HepG2 (cell line): ENCODE measurements at regions not wholly inside any gene's neighbourhood (a gene's known extent, or its start where the extent isn't known, plus 50 kb on each side); places are given as distances from the start of the nearest gene placed in this dataset.

Experiments used
- BRCA1 ChIP-seq: sonication (generic); formaldehyde crosslinking; IDR thresholded peaks from 2 replicates; pipeline ENCODE4 v1.4.0; 2020; ENCODE audit warnings: missing genetic modification reagents
- GTF2F1 ChIP-seq: fragments of 150-350 bp; IDR thresholded peaks from 2 replicates; pipeline ENCODE4 v1.6.1; 2014; ENCODE audit warnings: low read length
- KAT2B ChIP-seq: fragments of 150-350 bp; IDR thresholded peaks from 2 replicates; pipeline ENCODE4 v1.6.1; 2014; ENCODE audit warnings: low read depth, low read length, borderline replicate concordance
- KLF6 ChIP-seq: IDR thresholded peaks from 2 replicates; pipeline ENCODE4 v1.8.0; 2016; ENCODE audit warnings: missing biosample characterization, missing genetic modification reagents
- NR2C2 ChIP-seq: sonication (generic); formaldehyde crosslinking; IDR thresholded peaks from 2 replicates; pipeline ENCODE4 v1.4.0; 2020; ENCODE audit warnings: missing genetic modification reagents, mild to moderate bottlenecking, moderate library complexity, borderline replicate concordance
- PAX8 ChIP-seq: sonication (generic); formaldehyde crosslinking; IDR thresholded peaks from 2 replicates; pipeline ENCODE4 v1.8.0; 2022; ENCODE audit warnings: mild to moderate bottlenecking, missing genetic modification reagents, borderline replicate concordance
- TCF7L2 ChIP-seq: IDR thresholded peaks from 2 replicates; pipeline ENCODE4 v1.6.1; 2011; ENCODE audit warnings: mild to moderate bottlenecking, low read depth, low read length, moderate library complexity
- ZNF138 ChIP-seq: sonication (generic); formaldehyde crosslinking; IDR thresholded peaks from 2 replicates; pipeline ENCODE4 v1.5.0; 2020; ENCODE audit warnings: mild to moderate bottlenecking, low read depth, missing genetic modification reagents
- ZNF282 ChIP-seq: fragments of 450-650 bp; IDR thresholded peaks from 2 replicates; pipeline ENCODE4 v1.6.1; 2018; ENCODE audit not compliant: partially characterized antibody
- TF ChIP-seq, protein P1 (sequence below): sonication (generic); formaldehyde crosslinking; IDR thresholded peaks from 2 replicates; pipeline ENCODE4 v1.4.0; 2020; ENCODE audit warnings: missing genetic modification reagents, borderline replicate concordance
- TF ChIP-seq, protein P2 (sequence below): sonication (generic); formaldehyde crosslinking; IDR thresholded peaks from 2 replicates; pipeline ENCODE4 v1.9.0; 2021; ENCODE audit warnings: missing genetic modification reagents, borderline replicate concordance

DNA sequence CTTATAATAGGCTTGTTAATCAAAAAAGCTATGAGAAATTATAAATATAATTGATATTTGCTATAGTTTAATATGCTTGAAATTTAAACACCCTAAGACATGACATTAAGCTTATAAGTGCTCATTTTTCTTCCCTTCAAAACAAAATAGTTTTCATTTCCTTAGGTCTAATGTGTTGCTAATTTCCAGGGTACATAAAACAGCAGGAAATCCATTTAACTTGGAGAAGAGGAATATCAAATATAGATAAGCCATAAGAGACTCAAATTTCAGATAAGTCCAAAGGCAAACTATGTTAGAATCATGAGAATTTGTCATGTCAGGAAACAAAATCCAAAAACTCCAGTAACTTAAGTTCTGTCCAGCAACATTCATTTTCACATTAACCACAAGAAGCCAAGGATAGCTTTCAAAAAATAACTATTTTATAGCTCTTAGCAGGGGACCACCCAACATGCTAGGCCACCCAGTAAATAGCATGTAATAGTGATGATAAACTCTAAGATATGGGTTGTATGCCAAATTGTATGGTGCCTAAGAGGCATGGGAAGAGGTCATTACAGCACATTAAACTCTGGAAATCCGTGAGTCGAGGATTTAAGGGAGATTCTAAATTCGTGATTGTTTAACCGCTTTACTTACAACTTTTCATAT lies 298.1 kb downstream of the CRPPA start:
- TF ChIP-seq, protein P1, sequence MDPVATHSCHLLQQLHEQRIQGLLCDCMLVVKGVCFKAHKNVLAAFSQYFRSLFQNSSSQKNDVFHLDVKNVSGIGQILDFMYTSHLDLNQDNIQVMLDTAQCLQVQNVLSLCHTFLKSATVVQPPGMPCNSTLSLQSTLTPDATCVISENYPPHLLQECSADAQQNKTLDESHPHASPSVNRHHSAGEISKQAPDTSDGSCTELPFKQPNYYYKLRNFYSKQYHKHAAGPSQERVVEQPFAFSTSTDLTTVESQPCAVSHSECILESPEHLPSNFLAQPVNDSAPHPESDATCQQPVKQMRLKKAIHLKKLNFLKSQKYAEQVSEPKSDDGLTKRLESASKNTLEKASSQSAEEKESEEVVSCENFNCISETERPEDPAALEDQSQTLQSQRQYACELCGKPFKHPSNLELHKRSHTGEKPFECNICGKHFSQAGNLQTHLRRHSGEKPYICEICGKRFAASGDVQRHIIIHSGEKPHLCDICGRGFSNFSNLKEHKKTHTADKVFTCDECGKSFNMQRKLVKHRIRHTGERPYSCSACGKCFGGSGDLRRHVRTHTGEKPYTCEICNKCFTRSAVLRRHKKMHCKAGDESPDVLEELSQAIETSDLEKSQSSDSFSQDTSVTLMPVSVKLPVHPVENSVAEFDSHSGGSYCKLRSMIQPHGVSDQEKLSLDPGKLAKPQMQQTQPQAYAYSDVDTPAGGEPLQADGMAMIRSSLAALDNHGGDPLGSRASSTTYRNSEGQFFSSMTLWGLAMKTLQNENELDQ (CRISPR knock-in tag), result no peak
- TF ChIP-seq, protein P2, sequence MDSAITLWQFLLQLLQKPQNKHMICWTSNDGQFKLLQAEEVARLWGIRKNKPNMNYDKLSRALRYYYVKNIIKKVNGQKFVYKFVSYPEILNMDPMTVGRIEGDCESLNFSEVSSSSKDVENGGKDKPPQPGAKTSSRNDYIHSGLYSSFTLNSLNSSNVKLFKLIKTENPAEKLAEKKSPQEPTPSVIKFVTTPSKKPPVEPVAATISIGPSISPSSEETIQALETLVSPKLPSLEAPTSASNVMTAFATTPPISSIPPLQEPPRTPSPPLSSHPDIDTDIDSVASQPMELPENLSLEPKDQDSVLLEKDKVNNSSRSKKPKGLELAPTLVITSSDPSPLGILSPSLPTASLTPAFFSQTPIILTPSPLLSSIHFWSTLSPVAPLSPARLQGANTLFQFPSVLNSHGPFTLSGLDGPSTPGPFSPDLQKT (CRISPR knock-in tag), result no peak
- TF ChIP-seq BRCA1 (CRISPR knock-in tag) (no peak), GTF2F1 (no peak), NR2C2 (CRISPR knock-in tag) (no peak), PAX8 (no peak), ZNF282 (no peak), KLF6 (CRISPR knock-in tag) (no peak), KAT2B (no peak), TCF7L2 (no peak), ZNF138 (CRISPR knock-in tag) (no peak)
